ENCODE measurements at regions not wholly inside any gene's neighbourhood (a gene's known extent, or its start where the extent isn't known, plus 50 kb on each side); places are given as distances from the start of the nearest gene placed in this dataset.

DNA sequence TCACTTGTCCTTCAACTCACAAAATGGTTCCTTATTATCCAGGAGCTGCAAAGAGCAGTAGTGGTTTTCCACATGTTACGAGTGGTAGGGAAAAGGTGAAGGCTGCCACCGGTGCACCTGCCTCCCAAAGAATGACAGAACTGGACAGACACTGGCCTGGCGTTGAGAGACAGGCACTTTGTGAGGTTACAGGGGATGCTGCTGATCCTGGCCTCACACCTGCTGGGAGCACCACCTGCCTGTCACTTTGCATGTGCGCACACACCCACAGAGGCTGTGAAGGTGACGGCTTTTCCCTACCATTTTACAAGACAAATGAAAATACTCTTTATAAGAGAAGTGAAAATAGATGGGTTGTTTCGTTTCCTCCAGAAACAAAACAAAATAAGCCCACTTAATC lies 175.3 kb upstream of the B3GAT1 start:
- DNase-seq, result no peak

DNA sequence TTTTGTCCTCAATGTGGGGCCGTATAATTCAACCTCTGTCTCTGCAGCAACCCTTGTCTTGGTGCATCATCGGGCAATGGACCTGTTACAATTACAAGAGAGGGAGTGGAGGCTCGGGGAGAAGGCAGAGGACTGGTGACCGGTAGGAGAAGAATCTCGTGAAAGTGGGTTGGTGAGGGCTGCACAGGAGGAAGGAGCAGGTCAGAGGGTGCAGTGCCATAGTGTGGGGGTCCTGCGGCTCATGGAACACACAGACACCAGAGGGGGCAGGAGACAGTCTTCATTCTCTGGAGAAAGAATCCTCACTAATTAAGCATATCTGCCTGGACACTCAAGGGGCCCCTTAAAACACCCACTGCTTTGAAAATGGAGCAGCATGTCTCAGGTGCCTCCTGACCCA lies 174.7 kb upstream of the B3GAT1 start:
- no peak for DNase-seq

DNA sequence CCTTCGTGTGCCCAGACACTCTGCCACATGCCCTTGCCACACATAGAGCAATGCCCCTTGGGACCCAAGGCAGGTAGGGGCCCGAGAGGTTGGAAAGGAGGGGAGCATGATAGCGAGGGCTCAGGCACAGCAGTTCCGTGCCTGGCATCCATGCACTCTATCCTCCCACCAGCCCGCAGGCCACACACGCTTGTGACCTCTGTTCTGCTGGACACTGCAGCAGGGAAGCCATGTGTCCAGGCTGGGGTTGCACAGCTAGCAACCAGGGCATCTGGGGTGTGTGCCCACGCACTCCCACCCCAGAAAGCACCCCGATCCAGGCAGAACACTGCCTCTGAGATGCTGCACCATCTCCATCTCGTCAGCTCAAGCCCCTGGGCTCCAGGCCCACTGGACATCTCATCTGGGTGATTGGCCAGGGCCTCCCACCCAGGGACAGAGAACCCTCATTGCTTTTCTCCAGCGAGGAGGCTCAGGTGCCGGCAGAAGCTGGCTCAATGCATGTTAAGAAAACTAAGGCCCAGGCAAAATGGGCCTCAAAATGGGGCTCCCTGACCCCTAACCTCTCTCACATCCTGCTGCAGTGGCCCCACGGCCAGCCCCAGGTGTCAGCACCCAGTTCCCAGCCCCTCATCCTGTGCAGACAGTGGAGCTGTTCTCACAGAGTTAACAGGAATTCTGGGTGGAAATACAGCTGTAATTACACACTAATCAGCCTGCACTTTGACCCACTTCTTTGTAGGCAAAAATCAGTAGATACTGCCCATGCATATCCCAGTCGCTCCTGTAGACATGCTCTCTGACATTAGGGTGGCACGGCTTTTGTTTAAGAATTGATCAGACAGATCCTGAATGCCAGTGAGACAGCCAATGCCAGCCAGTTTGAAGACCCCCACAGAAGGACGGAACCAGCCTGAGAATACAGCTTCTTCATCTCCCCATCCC lies 173.9 kb upstream of the B3GAT1 start:
- DNase-seq, result no peak

DNA sequence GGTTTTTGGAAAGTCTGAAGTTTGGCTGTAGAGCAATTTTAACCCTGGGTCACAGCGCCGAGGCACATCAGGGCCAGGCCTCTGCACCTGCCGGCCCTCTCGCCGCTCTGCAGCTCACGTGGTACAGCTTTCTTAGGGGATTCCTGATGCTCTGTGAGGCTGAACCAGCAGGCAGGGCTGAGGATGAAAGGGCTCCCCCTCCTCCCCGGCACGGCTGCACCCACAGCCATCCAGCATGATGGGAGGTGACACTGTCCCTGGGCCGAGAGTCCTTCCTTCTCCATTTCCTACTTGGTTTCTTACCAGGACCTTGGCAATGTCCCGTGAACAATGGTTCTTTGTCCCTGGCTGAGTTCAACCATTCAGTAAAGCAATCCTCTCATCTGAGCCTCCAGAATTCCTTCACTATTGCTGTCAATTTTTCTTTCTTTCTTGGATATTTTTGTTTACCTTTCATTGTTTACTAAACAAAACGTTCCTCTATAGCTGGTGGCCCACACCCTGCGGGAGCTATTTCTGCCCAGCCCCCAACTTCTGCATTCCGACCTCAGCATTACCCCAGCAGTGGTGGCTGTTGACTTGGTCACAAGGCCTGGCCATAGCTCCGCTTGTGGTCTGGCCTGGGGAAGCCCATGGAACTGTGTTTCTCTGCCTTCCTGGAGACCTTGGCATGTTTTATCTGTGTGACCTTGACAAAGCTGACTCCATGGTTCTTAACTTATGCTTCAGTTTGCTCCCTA lies 172.8 kb upstream of the B3GAT1 start:
- peak in 6 of 14 donors; percentile 35 to 52 (median 42) for DNase-seq

DNA sequence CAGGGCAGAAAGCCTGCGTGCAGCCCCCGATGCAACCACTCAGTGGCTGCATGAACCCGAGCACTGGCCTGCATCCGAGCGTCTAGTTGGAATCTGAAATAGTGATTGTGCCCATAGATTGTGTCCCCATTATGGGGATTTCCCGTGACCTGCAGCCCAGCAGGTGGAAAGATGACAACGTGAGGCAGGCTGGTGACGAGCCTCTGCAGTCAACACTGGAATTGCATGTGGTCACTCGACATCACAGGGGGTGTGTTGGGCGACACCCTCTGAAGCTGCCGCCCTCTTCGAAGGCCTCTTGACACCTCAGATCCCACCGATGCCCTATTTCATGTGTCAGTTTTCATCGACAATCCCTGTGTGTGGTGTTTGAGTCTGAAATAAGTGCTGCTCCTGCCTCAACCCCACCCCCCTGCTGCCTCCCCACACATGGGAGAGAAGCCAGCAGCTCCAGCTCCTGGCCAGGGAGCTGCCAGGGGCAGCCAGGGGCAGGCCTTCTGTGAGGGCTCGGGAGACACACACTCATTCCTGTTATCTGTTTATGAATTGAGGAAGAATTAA lies 172.0 kb upstream of the B3GAT1 start:
- peak in 1 of 14 donors; percentile 14 for DNase-seq

DNA sequence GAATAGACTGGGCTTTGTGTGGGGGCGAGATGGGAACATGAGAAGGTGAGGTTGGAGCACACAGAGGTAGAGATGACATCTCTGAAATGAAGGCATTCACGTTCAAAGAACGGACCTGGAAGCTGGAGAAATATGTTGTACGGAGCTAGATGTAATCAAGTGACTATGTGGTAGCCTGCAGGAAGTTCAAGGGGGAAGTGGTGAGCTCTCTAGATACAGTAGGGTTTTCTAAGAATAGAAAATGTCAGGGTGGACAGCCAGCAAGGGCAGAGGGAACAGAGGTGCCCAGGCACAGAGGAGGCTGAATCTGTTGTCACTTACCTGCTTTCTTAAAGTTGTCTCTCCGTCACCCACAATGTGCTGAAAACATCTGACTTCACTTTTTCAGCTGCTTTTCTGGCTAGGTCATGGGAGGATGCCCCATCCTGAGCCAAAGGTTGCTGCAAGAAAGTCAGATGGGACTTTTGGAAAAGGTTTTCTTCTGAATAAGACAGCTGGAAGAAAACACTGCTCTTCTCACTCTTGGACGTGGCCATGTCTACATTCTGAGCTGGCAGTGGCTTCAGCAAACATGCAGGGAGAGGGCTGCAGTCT lies 171.5 kb upstream of the B3GAT1 start:
- DNase-seq, result no peak

DNA sequence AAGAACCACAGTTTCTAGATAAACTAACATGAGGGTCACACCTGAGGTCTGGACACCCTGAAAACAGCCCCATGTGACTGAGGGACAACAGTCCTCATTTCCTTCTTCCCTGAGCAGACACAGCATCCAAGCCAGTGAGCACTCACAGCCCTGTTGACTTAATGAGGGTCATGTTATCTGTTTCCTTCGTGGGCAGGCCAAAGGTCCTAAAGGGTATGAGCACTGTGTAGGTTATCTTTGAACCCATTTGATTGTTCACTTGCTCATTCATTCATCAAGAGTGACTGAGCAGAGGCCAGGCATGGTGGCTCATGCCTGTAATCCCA lies 170.7 kb upstream of the B3GAT1 start:
- DNase-seq, result no peak

DNA sequence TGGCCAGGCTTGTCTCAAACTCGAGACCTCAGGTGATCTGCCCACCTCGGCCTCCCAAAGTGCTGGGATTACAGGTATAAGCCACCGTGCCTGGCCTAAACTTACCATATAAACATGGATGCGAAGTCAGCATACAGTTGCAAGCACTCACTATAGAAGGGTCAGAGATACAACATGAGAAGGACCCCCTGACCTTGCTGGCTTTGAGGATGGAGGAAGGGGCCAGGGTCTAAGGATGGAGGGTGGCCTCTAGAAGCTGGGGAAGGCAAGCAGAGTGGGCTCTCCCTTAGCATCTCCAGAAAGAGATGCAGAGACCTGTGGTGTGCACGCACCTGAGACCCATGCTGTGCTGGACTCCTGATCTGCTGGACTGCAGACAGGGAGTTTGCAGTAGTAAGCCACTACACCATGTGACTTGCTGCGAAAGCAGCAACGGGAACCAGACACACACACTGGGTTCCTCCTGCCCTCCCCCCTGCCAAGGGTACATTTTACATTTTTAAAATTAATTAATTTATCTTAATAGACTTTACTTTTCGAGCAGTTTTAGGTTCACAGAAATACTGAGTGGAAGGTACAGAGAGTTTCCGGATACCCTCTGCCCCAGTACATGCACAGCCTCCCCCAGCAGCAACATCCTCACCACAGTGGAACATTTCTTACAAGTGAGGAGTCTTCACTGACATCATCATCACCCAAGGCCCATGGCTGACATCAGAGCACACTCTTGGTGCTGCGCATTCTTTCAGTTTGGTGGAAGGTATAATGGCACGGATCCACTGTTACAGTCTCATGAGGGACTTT lies 170.1 kb upstream of the B3GAT1 start:
- peak in 1 of 14 donors; percentile 11 for DNase-seq

DNA sequence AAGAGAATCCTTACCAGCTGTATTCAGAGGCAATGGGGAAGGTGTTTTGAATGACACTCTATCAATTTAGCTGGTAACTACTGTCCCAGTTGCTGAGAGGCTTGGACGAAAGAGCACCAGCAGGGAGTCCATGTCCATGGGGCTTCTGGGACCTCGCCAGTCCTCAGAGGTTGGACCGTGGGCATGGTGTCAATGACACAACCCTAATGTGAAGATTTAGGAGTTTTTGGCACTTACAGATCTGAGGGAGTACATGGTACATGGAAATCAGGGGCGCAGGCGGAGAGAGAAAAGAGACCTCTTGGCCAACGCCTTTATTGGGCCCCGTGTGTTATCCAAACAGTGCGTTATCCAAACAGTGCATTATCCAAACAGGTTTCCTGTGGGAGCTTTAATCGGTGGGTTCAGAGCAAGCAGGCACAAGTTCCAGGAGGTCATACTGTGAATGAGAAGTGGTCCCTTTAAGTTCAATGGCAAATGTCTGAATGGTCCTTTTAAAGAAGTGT lies 169.1 kb upstream of the B3GAT1 start:
- no peak for DNase-seq

DNA sequence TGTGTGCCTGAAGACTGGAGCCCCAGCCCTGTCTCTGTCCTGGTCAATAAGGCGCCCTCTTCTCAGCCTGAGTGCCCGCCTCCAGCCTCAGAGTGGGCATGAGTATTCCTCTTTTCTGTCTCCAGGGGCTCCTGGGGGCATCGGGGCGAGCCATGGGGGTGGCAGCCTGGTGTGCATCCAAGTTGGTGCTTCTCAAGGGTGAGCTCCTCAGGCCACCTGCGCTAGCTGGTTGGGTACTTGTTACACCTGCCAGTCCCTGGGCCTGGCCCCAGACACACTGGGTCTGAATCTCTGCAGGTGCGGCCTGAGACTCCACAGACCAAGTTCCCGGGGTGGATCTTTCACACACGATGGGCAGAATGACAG lies 168.6 kb upstream of the B3GAT1 start:
- DNase-seq, result no peak

DNA sequence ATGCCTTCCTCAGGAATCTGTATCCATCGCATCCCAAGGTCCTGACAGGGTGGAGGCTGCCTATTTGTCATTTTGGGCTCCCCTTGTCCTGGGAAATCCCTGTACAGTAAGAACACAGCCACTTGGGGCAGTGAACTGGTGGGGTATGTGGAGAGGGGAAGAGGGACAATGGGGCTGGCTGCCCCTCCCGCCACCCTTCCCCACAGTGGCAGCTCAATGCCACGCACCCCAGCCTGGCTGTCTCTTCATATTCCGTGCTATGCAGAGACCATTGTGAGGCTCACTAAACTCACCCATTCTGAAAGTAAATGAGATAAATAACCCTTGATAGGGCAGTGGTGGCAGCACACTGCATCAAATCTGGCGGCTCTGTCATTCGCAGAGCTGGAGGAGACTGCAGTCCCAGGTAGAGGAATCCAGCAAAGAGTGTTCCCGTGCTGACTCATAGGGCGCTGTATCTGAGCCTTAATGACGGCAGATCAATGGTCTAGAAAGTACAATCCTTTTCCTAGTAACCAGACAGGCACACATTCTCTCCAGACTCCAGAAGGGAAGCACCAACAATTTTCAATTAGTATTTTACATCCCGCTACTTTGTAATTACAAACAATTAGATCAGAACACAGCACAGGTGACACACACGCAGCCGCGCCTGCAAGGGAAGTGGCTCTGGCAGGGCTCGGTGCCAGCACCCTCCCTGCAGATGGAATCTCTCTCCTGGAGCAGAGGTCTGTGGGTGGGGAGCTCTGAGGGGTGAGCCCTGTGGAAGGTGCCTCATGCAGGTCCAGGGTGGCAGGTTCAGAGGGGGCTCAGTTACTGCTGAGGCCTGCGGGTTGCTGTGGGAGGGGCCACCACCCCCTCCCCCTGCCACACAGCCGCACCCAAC lies 167.9 kb upstream of the B3GAT1 start:
- DNase-seq, result no peak

DNA sequence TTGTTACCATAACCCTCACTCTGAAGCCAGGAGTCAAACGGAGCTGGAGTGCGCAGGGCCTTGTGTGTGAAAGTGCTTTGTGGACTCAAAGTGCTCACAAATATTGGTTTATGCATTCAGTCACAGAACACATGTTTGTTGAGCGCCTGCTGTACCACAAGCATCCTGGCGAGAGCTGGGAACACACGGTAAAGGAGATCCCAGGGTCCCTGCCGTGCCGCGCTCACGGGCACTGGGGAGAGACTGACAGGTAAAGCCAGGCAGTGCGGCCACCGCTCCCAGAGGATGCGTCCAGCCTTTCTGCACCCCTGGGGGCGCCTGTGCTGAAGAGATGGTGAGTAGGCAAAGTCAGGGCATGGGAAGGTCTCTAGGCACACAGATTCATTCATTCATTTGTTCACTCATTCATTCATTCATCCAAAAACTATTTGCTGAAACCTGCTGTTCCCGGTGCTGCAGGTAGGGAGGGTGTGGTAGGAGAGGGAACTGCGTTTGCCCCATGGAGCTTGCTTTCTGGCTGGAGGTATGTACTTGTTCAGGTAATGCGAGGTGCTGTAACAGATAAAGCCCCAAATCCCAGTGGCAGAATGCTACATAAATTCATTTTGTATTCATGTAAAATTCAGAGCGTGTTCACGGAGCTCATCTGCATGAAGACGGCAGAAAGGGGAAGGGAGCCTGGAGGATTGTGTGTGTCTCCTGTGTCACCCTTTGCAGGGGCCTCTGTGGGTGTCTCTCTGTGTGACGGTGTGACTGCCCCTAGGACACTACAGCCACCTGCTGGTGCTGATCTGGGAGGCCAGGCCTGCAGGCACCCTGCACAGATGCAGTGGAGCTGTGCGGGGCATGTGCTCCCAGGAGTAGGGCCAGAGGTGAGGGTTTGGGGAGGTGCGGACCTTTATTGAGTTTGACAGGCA lies 167.0 kb upstream of the B3GAT1 start:
- DNase-seq, result no peak

DNA sequence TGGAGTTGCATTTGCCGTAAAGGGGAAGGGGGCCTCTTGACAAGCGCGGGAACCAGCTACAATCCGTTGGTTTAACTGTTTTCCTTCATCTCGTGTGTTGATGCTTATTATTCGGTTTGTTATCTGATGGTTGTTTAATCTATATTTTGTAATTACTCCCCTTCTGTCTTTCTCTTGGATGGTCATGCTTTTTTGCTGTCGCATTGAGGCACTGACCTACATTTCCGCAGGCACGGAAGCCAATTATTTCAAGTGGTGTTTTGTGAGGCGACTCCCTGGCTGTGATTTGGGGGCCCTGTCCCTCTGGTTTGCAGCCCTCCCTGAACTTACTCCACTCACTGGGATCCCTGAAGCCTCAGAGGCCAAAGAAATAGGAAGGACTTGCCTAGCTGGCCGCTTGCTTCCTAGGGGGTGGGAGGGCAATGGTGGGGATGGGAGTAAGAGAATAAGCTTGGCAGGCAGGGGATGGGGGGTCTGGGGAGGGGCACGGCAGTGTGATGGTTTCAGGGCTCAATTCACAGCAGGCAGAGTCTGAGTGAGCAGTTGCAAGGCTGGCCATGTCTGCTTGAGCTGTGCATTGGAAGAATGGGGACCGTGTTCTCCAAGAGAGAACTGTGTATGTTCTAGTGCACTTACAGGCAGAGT lies 165.8 kb upstream of the B3GAT1 start:
- no peak for DNase-seq

DNA sequence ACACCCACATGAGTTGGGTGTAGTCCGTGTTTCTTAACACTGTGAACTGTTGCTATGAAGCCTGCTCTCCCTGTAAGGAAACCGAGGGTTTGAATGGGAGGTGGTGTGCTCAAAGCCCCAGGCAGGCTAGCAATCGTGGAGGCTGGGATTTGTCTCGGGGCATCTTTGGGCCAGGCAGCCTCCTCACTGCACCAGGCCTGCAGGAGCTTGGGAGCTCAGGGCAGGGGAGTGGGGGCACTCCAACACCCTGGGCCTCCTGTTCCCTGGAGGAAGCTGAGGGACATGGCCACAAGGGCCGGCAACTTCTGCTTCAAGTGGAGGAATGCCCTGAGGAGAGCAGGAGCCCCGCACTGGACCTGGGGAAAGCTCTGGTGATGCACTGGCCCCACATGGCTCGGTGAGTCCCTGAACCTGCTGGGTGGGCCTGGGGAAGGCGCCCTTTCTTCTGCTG lies 164.7 kb upstream of the B3GAT1 start:
- DNase-seq, result no peak

DNA sequence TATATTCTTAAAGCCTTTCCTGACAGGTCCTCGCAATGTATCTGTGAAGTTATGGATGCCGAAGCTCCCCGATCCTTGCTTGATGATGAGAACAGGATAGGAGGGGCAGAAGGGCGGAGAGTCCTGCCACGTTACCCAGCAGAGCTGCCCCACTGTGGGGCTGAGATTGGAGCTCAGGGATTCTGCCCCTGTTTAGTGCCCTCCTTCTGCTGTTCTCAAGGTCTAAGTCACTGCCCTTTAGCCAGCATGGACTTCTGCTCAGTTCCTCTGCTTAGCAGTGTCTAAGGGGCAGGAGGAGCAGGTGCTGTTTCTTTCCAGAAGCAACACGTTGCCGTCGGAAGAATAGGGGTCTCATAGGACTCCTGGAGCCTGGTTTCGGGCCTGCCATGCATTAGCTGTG lies 164.2 kb upstream of the B3GAT1 start:
- DNase-seq, result no peak

DNA sequence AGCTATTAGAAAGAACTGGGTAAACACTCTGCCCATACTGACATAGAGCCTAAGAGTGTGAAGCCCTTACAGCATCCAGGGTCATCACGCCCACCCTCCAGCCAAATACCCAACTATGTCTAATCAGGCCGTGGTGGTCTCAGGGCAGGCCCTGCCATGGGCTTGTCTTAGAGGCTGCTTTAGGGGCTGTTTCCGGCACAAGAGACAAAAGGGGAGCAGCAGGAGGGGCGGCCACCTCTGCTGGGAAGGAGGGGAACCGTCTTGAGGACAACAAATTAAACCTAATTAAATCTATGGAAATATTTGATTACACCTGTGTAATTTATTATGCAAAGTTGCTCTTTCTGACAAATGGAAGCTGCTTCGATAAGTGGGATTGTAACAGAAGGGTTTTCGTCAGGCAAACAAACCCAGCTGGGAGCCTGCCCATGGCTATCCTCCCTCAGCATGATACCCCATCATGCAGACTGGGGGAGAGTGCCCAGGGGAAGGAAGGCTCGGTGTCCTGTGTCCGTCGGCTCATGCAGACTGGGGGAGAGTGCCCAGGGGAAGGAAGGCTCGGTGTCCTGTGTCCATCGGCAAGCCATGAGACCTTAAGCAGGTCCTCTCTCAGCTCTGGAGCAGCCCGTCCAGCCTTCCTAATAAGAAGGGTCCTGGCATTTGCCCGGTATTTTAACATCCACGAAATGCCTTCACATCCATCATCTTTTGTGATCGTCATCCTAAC lies 163.6 kb upstream of the B3GAT1 start:
- DNase-seq, result no peak

DNA sequence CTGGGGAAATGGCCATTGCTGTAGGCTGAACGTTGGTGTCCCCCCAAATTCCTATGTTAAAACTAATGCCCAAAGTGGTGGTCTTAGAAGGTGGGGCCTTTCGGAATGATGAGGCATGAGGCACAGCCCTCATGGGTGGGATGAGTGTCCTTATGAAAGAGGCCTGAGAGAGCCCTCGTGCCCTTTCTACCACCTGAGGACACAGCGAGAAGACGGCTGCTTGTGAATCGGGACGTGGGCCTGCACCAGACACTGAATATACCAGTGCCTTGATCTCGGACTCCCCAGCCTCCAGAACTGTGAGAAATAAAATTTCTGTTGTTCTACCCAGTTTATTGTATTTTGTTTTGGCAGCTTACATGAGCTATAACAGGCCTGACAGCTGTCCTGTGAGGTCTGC lies 162.9 kb upstream of the B3GAT1 start:
- no peak for DNase-seq

DNA sequence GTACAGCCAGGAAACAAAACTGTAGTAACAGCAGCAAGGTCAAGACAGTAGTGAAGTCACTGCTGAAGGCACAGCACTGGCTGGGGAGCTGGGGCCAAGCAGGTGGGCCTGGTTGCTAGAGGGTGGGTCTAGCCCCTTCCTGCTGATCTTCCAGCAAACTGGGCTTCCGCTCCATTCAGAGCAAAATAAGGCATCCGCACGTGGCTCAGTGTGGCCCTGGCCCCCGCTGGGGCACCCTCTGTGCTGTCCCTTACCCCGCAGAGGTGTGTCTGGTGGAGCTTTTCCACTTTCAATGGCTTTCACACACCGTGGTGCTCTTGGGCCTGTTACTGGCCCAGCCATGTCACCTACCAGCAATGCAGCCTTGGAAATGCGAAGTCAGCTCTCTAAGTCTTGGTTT lies 162.4 kb upstream of the B3GAT1 start:
- no peak for DNase-seq

DNA sequence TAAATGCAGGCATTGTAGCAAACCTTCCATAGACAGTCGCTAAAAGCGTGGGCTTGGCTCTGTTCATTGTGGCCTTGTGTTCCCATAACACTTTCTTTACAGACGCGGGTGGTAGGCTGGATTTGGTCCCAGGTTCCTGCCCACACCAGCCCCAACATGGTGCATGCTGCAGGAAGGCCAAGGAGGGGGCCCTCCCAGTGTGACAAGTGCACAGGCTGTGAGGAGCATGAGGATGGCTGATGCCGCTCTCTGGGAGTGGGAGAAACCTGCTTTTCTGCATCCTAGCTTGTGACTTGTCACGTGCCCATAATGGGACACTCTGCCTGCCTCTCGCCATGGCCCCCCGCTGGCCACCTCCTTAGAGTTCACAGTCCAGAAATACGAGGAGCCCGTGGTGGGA lies 161.8 kb upstream of the B3GAT1 start:
- DNase-seq, result no peak

Measured in C1 segment of cervical spinal cord (tissue), 14 donors.